GM12872 (cell line): ENCODE measurements at regions not wholly inside any gene's neighbourhood (a gene's known extent, or its start where the extent isn't known, plus 50 kb on each side); places are given as distances from the start of the nearest gene placed in this dataset.

Experiments
- TF ChIP-seq, protein P1 (sequence below): IDR thresholded peaks from 3 replicates; pipeline ENCODE4 v1.5.1; 2011; ENCODE audit warnings: low read depth, mild to moderate bottlenecking, low read length, moderate library complexity; ENCODE audit not compliant: insufficient read depth

DNA sequence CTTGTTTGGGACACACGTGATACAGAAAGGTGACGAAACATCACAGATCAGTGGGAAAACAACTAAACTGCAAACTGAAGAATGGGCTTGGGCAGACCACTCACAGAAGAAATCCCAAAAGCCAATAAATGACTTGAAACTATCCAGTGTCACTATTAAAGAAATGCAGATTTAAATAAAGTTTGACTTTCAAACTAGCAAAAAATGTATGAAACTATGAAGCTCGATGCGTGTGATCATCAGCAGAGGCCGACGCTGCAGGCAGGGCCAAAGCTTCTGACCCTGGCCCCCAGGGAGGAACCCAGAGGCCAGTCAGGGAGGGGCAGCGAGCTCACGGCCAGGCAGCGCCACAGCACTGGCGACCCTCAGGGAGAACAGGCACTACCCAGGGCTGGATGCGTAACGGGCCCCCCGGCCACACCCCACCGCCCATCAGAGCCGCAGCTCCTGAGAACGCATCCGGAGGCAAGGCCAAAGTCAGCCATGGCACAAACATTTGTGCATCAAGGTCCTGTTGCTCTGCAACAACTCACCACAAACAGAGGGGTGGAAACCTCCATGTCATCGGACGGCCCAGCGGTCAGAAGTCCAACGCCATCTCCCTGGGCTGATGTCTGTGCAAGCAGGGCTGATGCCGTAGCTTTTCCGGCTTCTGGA is 94.1 kb downstream of the YTHDF1 start:
- TF ChIP-seq, protein P1, sequence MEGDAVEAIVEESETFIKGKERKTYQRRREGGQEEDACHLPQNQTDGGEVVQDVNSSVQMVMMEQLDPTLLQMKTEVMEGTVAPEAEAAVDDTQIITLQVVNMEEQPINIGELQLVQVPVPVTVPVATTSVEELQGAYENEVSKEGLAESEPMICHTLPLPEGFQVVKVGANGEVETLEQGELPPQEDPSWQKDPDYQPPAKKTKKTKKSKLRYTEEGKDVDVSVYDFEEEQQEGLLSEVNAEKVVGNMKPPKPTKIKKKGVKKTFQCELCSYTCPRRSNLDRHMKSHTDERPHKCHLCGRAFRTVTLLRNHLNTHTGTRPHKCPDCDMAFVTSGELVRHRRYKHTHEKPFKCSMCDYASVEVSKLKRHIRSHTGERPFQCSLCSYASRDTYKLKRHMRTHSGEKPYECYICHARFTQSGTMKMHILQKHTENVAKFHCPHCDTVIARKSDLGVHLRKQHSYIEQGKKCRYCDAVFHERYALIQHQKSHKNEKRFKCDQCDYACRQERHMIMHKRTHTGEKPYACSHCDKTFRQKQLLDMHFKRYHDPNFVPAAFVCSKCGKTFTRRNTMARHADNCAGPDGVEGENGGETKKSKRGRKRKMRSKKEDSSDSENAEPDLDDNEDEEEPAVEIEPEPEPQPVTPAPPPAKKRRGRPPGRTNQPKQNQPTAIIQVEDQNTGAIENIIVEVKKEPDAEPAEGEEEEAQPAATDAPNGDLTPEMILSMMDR, result no peak

GRCh38 chr20:63121246-63121645 is 94.7 kb downstream of the YTHDF1 start:
- TF ChIP-seq, protein P1, result no peak

GRCh38 chr20:63120808-63121090 is 95.2 kb downstream of the YTHDF1 start:
- TF ChIP-seq, protein P1, result no peak

GRCh38 chr20:63119963-63120807 is 95.7 kb downstream of the YTHDF1 start:
- TF ChIP-seq, protein P1, result no peak

GRCh38 chr20:63119121-63119962 is 96.6 kb downstream of the YTHDF1 start:
- TF ChIP-seq, protein P1, result no peak

DNA sequence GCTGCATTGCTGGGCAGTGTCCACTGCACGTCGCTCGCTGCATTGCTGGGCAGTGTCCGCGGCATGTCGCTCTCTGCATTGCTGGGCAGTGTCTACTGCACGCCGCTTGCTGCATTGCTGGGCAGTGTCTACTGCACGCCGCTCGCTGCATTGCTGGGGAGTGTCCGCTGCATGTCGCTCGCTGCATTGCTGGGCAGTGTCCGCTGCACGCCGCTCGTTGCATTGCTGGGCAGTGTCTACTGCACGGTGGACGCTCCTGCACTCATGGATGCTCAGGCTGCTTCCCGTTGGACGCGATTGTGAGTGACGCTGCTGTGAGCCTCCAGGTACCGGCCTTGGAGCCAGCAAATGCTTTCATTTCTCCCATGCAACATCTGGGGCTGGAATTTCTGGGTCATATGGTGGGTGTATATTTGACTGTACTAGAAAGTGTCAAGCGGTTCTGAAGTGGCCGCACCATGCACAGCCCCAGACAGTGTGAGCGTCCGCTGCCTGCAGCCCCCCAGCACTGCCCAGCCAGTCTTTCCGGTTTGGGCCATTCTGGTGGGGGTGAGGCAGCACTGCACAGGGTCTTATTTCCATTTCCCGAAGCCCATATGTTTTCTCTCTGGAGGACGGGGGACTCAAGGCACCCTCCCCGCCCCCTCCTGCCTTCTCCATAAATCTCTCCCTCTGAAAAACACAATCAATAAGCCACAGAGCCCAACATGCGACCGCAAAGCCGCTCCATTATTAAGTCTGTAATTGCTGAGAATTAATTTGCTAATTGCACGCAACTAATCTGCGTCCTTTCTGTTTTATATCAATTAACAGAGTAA is 97.4 kb downstream of the YTHDF1 start:
- TF ChIP-seq, protein P1, result no peak
